OCI-LY7 (cell line): ENCODE measurements at regions not wholly inside any gene's neighbourhood (a gene's known extent, or its start where the extent isn't known, plus 50 kb on each side); places are given as distances from the start of the nearest gene placed in this dataset.

Experiments
- CTCF ChIP-seq: fragments of 200-600 bp; sonication (generic); conservative IDR thresholded peaks from 2 replicates; pipeline ENCODE4 v1.5.1; 2014; ENCODE audit warnings: mild to moderate bottlenecking, antibody characterized with exemption, low read length, moderate library complexity, mixed read lengths
- EZH2phosphoT487 ChIP-seq: fragments of 200-600 bp; sonication (generic); IDR thresholded peaks from 2 replicates; pipeline ENCODE4 v1.6.1; 2018; ENCODE audit warnings: low read depth, borderline replicate concordance, mild to moderate bottlenecking, mixed run types, antibody characterized with exemption, low read length, moderate library complexity, mixed read lengths

GRCh38 chr4:3679071-3679825 is 86.9 kb upstream of the ADRA2C start:
- TF ChIP-seq CTCF (no peak), EZH2phosphoT487 (no peak)
